Thoracic aorta (tissue), 2 donors: ENCODE measurements at regions not wholly inside any gene's neighbourhood (a gene's known extent, or its start where the extent isn't known, plus 50 kb on each side); places are given as distances from the start of the nearest gene placed in this dataset.

ENCODE experiments used
- ATAC-seq: fragments of 150-250 bp; one replicate; pipeline ENCODE4 v1.8.0; 2017; ENCODE audit warnings: low read depth; ENCODE audit not compliant: insufficient number of reproducible peaks, low FRiP score
- DNase-seq: peaks from one replicate; pipeline ENCODE4 v3.0.0-alpha.2; 2020; ENCODE audit warnings: low spot score
- H3K27ac ChIP-seq, 2 donors: fragments of 200-600 bp; sonication (generic); 1 replicate in 1 of 2; 2 replicates in 1 of 2; pipeline ENCODE4 v1.5.1; 2016; ENCODE audit warnings: mild to moderate bottlenecking in 2 of 2, moderate library complexity in 2 of 2
- H3K27me3 ChIP-seq: fragments of 200-600 bp; sonication (generic); replicated peaks from 2 replicates; pipeline ENCODE4 v1.6.0; 2016; ENCODE audit warnings: mild to moderate bottlenecking; ENCODE audit not compliant: insufficient read depth
- H3K36me3 ChIP-seq: fragments of 200-600 bp; sonication (generic); one replicate; pipeline ENCODE4 v1.5.1; 2016
- H3K4me1 ChIP-seq, 2 donors: fragments of 200-600 bp; sonication (generic); 1 replicate in 1 of 2; 2 replicates in 1 of 2; pipeline versions ENCODE4 v1.5.1 to v1.6.0; 2016; ENCODE audit warnings: low read depth in 2 of 2, mild to moderate bottlenecking in 1 of 2; ENCODE audit not compliant: control insufficient read depth in 1 of 2
- H3K4me3 ChIP-seq: fragments of 200-600 bp; sonication (generic); 2 replicates; pipeline ENCODE4 v1.5.1; 2016; ENCODE audit warnings: mild to moderate bottlenecking
- H3K9me3 ChIP-seq: fragments of 200-600 bp; sonication (generic); 2 replicates; pipeline ENCODE4 v1.5.1; 2016
- CTCF ChIP-seq: fragments of 200-600 bp; sonication (generic); IDR thresholded peaks from one replicate; pipeline ENCODE4 v1.5.1; 2019; ENCODE audit warnings: antibody characterized with exemption

DNA sequence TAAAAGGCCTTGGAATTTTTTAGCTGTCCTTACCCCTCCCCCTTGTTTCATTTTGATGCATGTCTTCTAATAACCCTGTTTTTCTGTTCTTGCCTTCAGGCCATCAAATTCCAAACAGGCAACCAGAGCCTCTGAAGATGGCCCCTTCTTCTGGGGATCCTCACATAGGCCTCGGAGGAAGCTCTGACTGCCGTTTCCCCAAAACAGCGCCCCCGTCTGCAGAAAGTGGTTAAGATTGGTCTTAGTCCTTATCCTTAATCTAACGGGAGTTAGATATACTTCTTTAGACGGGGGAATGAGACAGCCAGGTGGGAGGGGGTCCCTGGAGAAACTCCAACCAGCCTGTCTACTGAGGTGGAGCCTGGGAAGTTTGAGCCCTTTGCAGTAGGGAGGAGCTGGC, 226.3 kb upstream of the ZNF608 start:
- Histone ChIP-seq H3K27me3 (no peaks in the 10 kb centered on the region), H3K4me3 (no peak overlapping the region), H3K27ac (no peak overlapping the region), H3K36me3 (no peaks in the 10 kb centered on the region), H3K9me3 (no peaks in the 10 kb centered on the region), H3K4me1 (no peaks in the 10 kb centered on the region)
- ATAC-seq: no peak
- DNase-seq: no peak
- TF ChIP-seq CTCF: no peak

DNA sequence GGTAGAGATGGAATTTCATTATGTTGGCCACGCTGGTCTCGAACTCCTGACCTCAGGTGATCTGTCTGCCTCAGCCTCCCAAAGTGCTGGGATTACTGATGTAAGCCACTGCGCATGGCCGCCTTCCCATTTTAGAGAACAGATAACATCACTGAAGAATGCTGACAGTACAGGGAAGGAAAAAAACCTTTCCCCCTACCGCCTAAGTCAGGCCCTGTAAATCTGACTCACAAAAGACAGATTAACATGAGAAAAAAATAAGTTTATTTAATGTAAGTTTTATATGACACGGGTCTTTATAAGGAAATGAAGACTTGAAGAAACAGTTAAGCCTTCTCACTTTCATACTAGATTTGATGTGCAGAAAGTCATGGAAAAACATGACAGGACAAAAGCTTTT, 227.2 kb upstream of the ZNF608 start:
- Histone ChIP-seq H3K4me3 (no peak overlapping the region), H3K27me3 (no peaks in the 10 kb centered on the region), H3K27ac (no peak overlapping the region), H3K36me3 (no peaks in the 10 kb centered on the region), H3K4me1 (no peaks in the 10 kb centered on the region), H3K9me3 (no peaks in the 10 kb centered on the region)
- no peak for ATAC-seq
- TF ChIP-seq CTCF: no peak
- DNase-seq: no peak

GRCh38 chr5:124976086-124976485, 229.6 kb upstream of the ZNF608 start:
- no peak for TF ChIP-seq CTCF
- H3K4me3 ChIP-seq: no peak overlapping the region
- no peaks in the 10 kb centered on the region for H3K9me3 ChIP-seq
- DNase-seq: no peak
- H3K27ac ChIP-seq: no peak overlapping the region
- no peak for ATAC-seq
- H3K27me3 ChIP-seq: no peaks in the 10 kb centered on the region
- H3K4me1 ChIP-seq: no peaks in the 10 kb centered on the region
- H3K36me3 ChIP-seq: no peaks in the 10 kb centered on the region

DNA sequence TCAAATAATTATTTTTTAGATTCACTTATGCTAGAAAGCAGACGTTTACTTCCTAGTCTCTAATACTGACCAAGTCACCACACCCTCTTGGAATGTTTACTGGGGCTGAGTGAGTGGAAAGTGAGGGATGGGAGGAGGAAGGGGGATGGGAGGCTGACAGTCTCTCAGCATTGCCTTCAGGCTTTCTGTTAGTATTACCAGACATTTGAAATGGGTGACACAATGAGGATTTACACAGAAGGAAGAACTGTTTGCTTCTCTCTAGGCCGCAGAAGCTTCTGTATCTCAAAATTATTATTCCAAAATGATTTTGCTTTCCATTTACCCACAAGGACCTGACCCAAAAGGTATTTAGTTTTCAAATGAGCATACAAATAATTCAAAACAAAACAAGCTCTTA, 232.8 kb upstream of the ZNF608 start:
- H3K9me3 ChIP-seq: peaks cover 3% of the 10 kb centered on the region
- no peak overlapping the region for H3K4me3 ChIP-seq
- H3K27me3 ChIP-seq: no peaks in the 10 kb centered on the region
- H3K4me1 ChIP-seq: no peaks in the 10 kb centered on the region
- TF ChIP-seq CTCF: no peak
- no peak for ATAC-seq
- H3K27ac ChIP-seq: no peak overlapping the region
- H3K36me3 ChIP-seq: no peaks in the 10 kb centered on the region
- DNase-seq: no peak

DNA sequence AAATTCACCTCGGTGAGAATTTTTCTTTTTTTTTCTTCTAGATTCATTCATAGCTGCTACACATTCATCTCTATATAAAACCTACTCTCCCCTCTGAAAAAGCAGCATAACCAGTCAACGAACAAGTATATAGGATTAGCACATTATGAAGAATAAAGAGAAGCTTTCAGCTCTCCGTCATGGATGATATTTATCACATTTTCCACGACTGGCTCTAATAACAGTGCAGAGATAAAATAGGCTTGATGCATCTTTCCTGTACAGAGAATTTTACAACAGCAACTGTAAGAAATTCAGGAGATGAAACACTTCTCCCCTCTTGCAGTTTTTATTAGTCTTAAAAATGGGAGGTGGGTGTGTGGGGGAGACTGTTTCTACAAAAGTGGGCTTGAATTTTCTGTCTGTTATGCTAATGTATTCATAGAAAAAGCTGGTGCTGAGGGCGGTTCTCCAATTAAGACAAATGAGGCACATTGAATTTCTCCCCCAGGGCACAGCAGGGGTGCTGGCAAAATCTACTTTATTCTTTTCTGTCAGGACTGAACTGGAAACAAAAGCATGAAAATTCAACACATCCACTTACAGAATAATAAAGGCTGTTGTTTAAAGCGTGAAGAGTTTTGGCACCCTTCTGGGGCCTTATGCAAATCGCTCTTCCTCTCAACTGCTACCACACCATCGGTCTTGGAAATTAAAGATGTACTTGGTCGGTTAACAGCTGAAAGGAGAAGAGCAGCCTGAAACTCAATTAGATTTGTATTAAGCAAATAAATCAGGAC, 233.9 kb upstream of the ZNF608 start:
- Histone ChIP-seq H3K36me3 (no peaks in the 10 kb centered on the region), H3K27me3 (no peaks in the 10 kb centered on the region), H3K9me3 (peaks cover 3% of the 10 kb centered on the region), H3K4me3 (no peak overlapping the region), H3K27ac (no peak overlapping the region), H3K4me1 (no peaks in the 10 kb centered on the region)
- no peak for TF ChIP-seq CTCF
- no peak for DNase-seq
- ATAC-seq: no peak
